H1 (cell line): ENCODE measurements at regions not wholly inside any gene's neighbourhood (a gene's known extent, or its start where the extent isn't known, plus 50 kb on each side); places are given as distances from the start of the nearest gene placed in this dataset.

Experiments used
- CTCF ChIA-PET: fragments of 300-600 bp; sonication (Branson Sonifier 250); formaldehyde crosslinking; loops from one replicate; lab custom pipeline; 2021; ENCODE audit not compliant: partially characterized antibody; lab: Charles Lee
- POLR2A ChIA-PET: fragments of 300-600 bp; sonication (Branson Sonifier 250); formaldehyde crosslinking; loops from one replicate; lab custom pipeline; 2021; ENCODE audit warnings: inconsistent platforms; ENCODE audit not compliant: partially characterized antibody; lab: Charles Lee
- DNase-seq, 2 experiments: peaks; one replicate each; pipeline versions ENCODE4 v3.0.0 to v3.0.0-alpha.2; 2010 to 2022; ENCODE audit warnings: low spot score in 2 of 2, low read depth in 1 of 2, mixed read lengths in 1 of 2
- FAIRE-seq: peaks from 2 replicates; lab custom pipeline; 2011; peaks lifted over from hg19 to GRCh38; lab: Jason Lieb, UNC
- H2AFZ ChIP-seq: 2 replicates; pipeline ENCODE4 v1.8.1; 2012; ENCODE audit warnings: low read length, inconsistent platforms
- H2AK5ac ChIP-seq: 2 replicates; pipeline ENCODE4 v1.6.1; 2013; ENCODE audit warnings: low read depth, low read length
- H2BK120ac ChIP-seq: replicated peaks from 2 replicates; pipeline ENCODE3; 2013; ENCODE audit warnings: low read depth, low read length, inconsistent platforms
- H2BK12ac ChIP-seq: 2 replicates; pipeline ENCODE4 v1.6.1; 2013; ENCODE audit warnings: low read depth, low read length
- H2BK15ac ChIP-seq: 2 replicates; pipeline ENCODE4 v1.6.1; 2013; ENCODE audit warnings: low read length
- H2BK20ac ChIP-seq: 2 replicates; pipeline ENCODE4 v1.6.1; 2013; ENCODE audit warnings: low read length
- H2BK5ac ChIP-seq: 2 replicates; pipeline ENCODE4 v1.6.1; 2013; ENCODE audit warnings: low read depth, low read length
- H3K14ac ChIP-seq: 2 replicates; pipeline ENCODE4 v1.6.1; 2013; ENCODE audit warnings: inconsistent platforms; ENCODE audit not compliant: insufficient read length
- H3K18ac ChIP-seq: 2 replicates; pipeline ENCODE4 v1.6.1; 2013; ENCODE audit warnings: low read length; ENCODE audit errors: extremely low read depth
- H3K23ac ChIP-seq: 2 replicates; pipeline ENCODE4 v1.6.1; 2013; ENCODE audit warnings: inconsistent platforms; ENCODE audit not compliant: insufficient read length
- H3K23me2 ChIP-seq: 2 replicates; pipeline ENCODE4 v1.6.1; 2013; ENCODE audit warnings: low read depth, low read length
- H3K27ac ChIP-seq: 2 replicates; pipeline ENCODE4 v1.6.1; 2011; ENCODE audit warnings: low read depth, low read length, inconsistent platforms
- H3K27me3 ChIP-seq, 4 experiments: replicated peaks in 1 of 4; 1 replicate in 1 of 4; 2 replicates in 3 of 4; pipeline versions ENCODE4 v1.6.1 to v1.8.1; 2011 to 2013; ENCODE audit warnings: low read length in 3 of 4, mild to moderate bottlenecking in 3 of 4, inconsistent platforms in 2 of 4, mixed read lengths in 2 of 4, moderate library complexity in 1 of 4; ENCODE audit not compliant: control insufficient read depth in 3 of 4, insufficient read depth in 3 of 4; ENCODE audit errors: extremely low read depth in 1 of 4
- H3K36me3 ChIP-seq, 4 experiments: 2 replicates each; pipeline versions ENCODE4 v1.6.1 to v1.8.1; 2011 to 2013; ENCODE audit warnings: mild to moderate bottlenecking in 4 of 4, low read length in 3 of 4, moderate library complexity in 2 of 4, control low read depth in 1 of 4, inconsistent platforms in 1 of 4; ENCODE audit not compliant: insufficient read depth in 4 of 4, control insufficient read depth in 2 of 4
- H3K4ac ChIP-seq: replicated peaks from 2 replicates; pipeline ENCODE3; 2013; ENCODE audit warnings: low read length, low read depth, mixed read lengths, inconsistent platforms; ENCODE audit not compliant: insufficient read length
- H3K4me1 ChIP-seq, 4 experiments: replicated peaks in 1 of 4; 1 replicate in 1 of 4; 2 replicates in 3 of 4; pipeline versions ENCODE4 v1.6.1 to v1.8.1; 2011 to 2013; ENCODE audit warnings: low read length in 3 of 4, inconsistent platforms in 2 of 4, mixed read lengths in 1 of 4; ENCODE audit not compliant: insufficient read depth in 4 of 4, control insufficient read depth in 3 of 4
- H3K4me2 ChIP-seq, 2 experiments: 2 replicates each; pipeline versions ENCODE4 v1.6.1 to v1.8.1; 2011 to 2013; ENCODE audit warnings: low read depth in 2 of 2, low read length in 2 of 2, control low read depth in 1 of 2, inconsistent platforms in 1 of 2, mild to moderate bottlenecking in 1 of 2; ENCODE audit not compliant: insufficient read depth in 1 of 2
- H3K4me3 ChIP-seq, 4 experiments: fragments of 200-600, 300-600 bp in 1 of 4; sonication (generic), shearing (Covaris generic), sonication (Bioruptor Twin) in 1 of 4; 2 replicates each; pipeline versions ENCODE4 v1.5.1 to v1.8.1; 2011 to 2016; ENCODE audit warnings: low read length in 4 of 4, low read depth in 3 of 4, control low read depth in 2 of 4, inconsistent platforms in 2 of 4, mild to moderate bottlenecking in 2 of 4, mixed read lengths in 1 of 4, moderate library complexity in 1 of 4; ENCODE audit not compliant: insufficient read depth in 2 of 4; ENCODE audit errors: extremely low read depth in 1 of 4
- H3K56ac ChIP-seq: replicated peaks from 2 replicates; pipeline ENCODE3; 2013; ENCODE audit warnings: low read depth, mild to moderate bottlenecking, mixed read lengths, low read length, inconsistent platforms; ENCODE audit not compliant: insufficient read length
- H3K79me1 ChIP-seq: 2 replicates; pipeline ENCODE4 v1.6.1; 2013; ENCODE audit warnings: low read depth, low read length, control low read depth
- H3K79me2 ChIP-seq, 2 experiments: 2 replicates each; pipeline versions ENCODE4 v1.6.1 to v1.8.1; 2012 to 2013; ENCODE audit warnings: low read length in 2 of 2, mild to moderate bottlenecking in 2 of 2, inconsistent platforms in 1 of 2; ENCODE audit not compliant: insufficient read depth in 2 of 2, control insufficient read depth in 1 of 2
- H3K9ac ChIP-seq, 4 experiments: replicated peaks in 1 of 4; 1 replicate in 1 of 4; 2 replicates in 3 of 4; pipeline versions ENCODE4 v1.6.1 to v1.8.1; 2011 to 2013; ENCODE audit warnings: low read depth in 3 of 4, low read length in 3 of 4, control low read depth in 2 of 4, mild to moderate bottlenecking in 2 of 4, moderate library complexity in 2 of 4, inconsistent platforms in 1 of 4; ENCODE audit errors: extremely low read depth in 1 of 4
- H3K9me3 ChIP-seq, 2 experiments: 2 replicates each; pipeline versions ENCODE4 v1.6.1 to v1.8.1; 2012 to 2013; ENCODE audit warnings: mild to moderate bottlenecking in 2 of 2, moderate library complexity in 2 of 2, control low read depth in 1 of 2, inconsistent platforms in 1 of 2, low read depth in 1 of 2, low read length in 1 of 2, mixed read lengths in 1 of 2; ENCODE audit not compliant: insufficient read depth in 2 of 2
- H4K20me1 ChIP-seq, 2 experiments: replicated peaks in 1 of 2; 2 replicates each; pipeline versions ENCODE3 to v1.8.1; 2011 to 2013; ENCODE audit warnings: inconsistent platforms in 2 of 2, low read length in 2 of 2, mild to moderate bottlenecking in 1 of 2; ENCODE audit not compliant: insufficient read depth in 2 of 2, control insufficient read depth in 1 of 2
- H4K5ac ChIP-seq: 2 replicates; pipeline ENCODE4 v1.6.1; 2013; ENCODE audit warnings: low read length, low read depth, mixed read lengths, inconsistent platforms; ENCODE audit not compliant: insufficient read length
- H4K8ac ChIP-seq: 2 replicates; pipeline ENCODE4 v1.8.0; 2013; ENCODE audit warnings: mild to moderate bottlenecking, moderate library complexity, low read length, inconsistent platforms; ENCODE audit not compliant: insufficient read depth; ENCODE audit errors: extremely low read depth
- H4K91ac ChIP-seq: replicated peaks from 2 replicates; pipeline ENCODE3; 2013; ENCODE audit warnings: low read length, mixed read lengths, inconsistent platforms; ENCODE audit not compliant: insufficient read length
- CREB1 ChIP-seq: IDR thresholded peaks from 2 replicates; pipeline ENCODE4 v1.6.1; 2012; ENCODE audit warnings: inconsistent platforms
- EP300 ChIP-seq, 2 experiments: IDR thresholded peaks; 1 replicate in 1 of 2; 2 replicates in 1 of 2; pipeline ENCODE4 v1.6.1; 2011 to 2012; ENCODE audit warnings: low read depth in 2 of 2, low read length in 2 of 2, mild to moderate bottlenecking in 2 of 2, borderline replicate concordance in 1 of 2, inconsistent platforms in 1 of 2, moderate library complexity in 1 of 2
- GABPA ChIP-seq: IDR thresholded peaks from 2 replicates; pipeline ENCODE4 v1.6.1; 2011; ENCODE audit warnings: mild to moderate bottlenecking, low read length, moderate library complexity, borderline replicate concordance; ENCODE audit not compliant: insufficient read depth
- NANOG ChIP-seq: IDR thresholded peaks from 2 replicates; pipeline ENCODE4 v1.6.1; 2011; ENCODE audit warnings: low read length, low read depth, mild to moderate bottlenecking, inconsistent platforms; ENCODE audit not compliant: insufficient read depth, poor library complexity, severe bottlenecking
- SAP30 ChIP-seq: fragments of 300-600 bp; sonication (generic); IDR thresholded peaks from 2 replicates; pipeline ENCODE4 v1.7.1; 2012; ENCODE audit warnings: low read length, moderate library complexity, mild to moderate bottlenecking, inconsistent platforms; ENCODE audit not compliant: insufficient read depth, insufficient replicate concordance
- SIN3A ChIP-seq, 2 experiments: IDR thresholded peaks in 1 of 2; conservative IDR thresholded peaks in 1 of 2; 2 replicates each; pipeline ENCODE4 v1.6.1; 2011 to 2012; ENCODE audit warnings: low read length in 2 of 2, improper control_type of control experiment in 1 of 2, low read depth in 1 of 2, mild to moderate bottlenecking in 1 of 2
- SIX5 ChIP-seq: IDR thresholded peaks from 2 replicates; pipeline ENCODE4 v1.6.1; 2011; ENCODE audit warnings: mild to moderate bottlenecking, low read depth, low read length
- SP1 ChIP-seq: IDR thresholded peaks from 2 replicates; pipeline ENCODE4 v1.6.1; 2011; ENCODE audit warnings: low read depth, low read length
- SP4 ChIP-seq: IDR thresholded peaks from 2 replicates; pipeline ENCODE4 v1.6.1; 2012; ENCODE audit warnings: low read length, inconsistent platforms
- SRF ChIP-seq: IDR thresholded peaks from 2 replicates; pipeline ENCODE4 v1.6.1; 2011; ENCODE audit warnings: mild to moderate bottlenecking, low read depth, low read length, moderate library complexity
- TAF1 ChIP-seq: IDR thresholded peaks from 2 replicates; pipeline ENCODE4 v1.6.1; 2011; ENCODE audit warnings: mild to moderate bottlenecking, low read depth, low read length
- WGBS, 2 experiments: shearing (Covaris generic) in 1 of 2; methylation state at CpG; one replicate each; pipeline versions ENCODE4 v1.1.6 to v1.1.7; 2013 to 2015; ENCODE audit warnings: low lambda C conversion rate in 2 of 2, mixed read lengths in 2 of 2, inconsistent platforms in 1 of 2, low coverage in 1 of 2, missing lambda C conversion rate in 1 of 2; ENCODE audit not compliant: insufficient replicate concordance in 2 of 2, insufficient coverage in 1 of 2, insufficient read length in 1 of 2; ENCODE audit errors: extremely low coverage in 1 of 2, missing lambda C conversion rate in 1 of 2; 5-methylcytosine and 5-hydroxymethylcytosine counted together

- no peak for FAIRE-seq
- no peak overlapping the region for H3K23ac ChIP-seq
- H3K4me1 ChIP-seq = no peaks in the 10 kb centered on the region
- H4K5ac ChIP-seq = no peak overlapping the region
- no peaks in the 10 kb centered on the region for H3K9me3 ChIP-seq
- DNase-seq = no peak
- H3K27ac ChIP-seq = no peak overlapping the region
- no peak overlapping the region for H4K91ac ChIP-seq
- H4K8ac ChIP-seq = no peak overlapping the region
- no peaks in the 10 kb centered on the region for H3K79me1 ChIP-seq
- no peak overlapping the region for H2BK5ac ChIP-seq
- no peak overlapping the region for H2BK120ac ChIP-seq
- no peak overlapping the region for H3K4me2 ChIP-seq
- no peak overlapping the region for H3K4me3 ChIP-seq
- no peak overlapping the region for H2BK12ac ChIP-seq
- H3K14ac ChIP-seq = no peak overlapping the region
- no peak overlapping the region for H3K9ac ChIP-seq
- H3K27me3 ChIP-seq = no peaks in the 10 kb centered on the region
- H2BK15ac ChIP-seq = no peak overlapping the region
- no peaks in the 10 kb centered on the region for H4K20me1 ChIP-seq
- POLR2A ChIA-PET = no interaction called here
- H3K79me2 ChIP-seq = no peaks in the 10 kb centered on the region
- H2AFZ ChIP-seq = no peak overlapping the region
- no peaks in the 10 kb centered on the region for H3K36me3 ChIP-seq
- no peak overlapping the region for H3K56ac ChIP-seq
- no peak overlapping the region for H3K4ac ChIP-seq
- 84% methylated on average over 1 of the region's 1 CpG; no CpG with 5 or more reads in 1 of the 2 experiments for WGBS, 2 experiments
- H3K18ac ChIP-seq = no peak overlapping the region
- no peak for TF ChIP-seq NANOG
- TF ChIP-seq SAP30 = no peak
- no peak for TF ChIP-seq EP300 (IDR thresholded peaks at IDR 0.05; ENCODE audit: borderline replicate concordance in 1 of 2, low read depth in 2 of 2, low read length in 2 of 2)
- no peak for TF ChIP-seq SP1
- no peak for TF ChIP-seq GABPA
- TF ChIP-seq SRF = no peak
- no peak for TF ChIP-seq CREB1
- no peak for TF ChIP-seq TAF1
- no peak for TF ChIP-seq SP4
- no peak for TF ChIP-seq SIX5
- TF ChIP-seq SIN3A (conservative IDR thresholded peaks at IDR 0.05 in 1 of 2, IDR thresholded peaks at IDR 0.05 in 1 of 2; ENCODE audit: low read depth in 1 of 2, low read length in 2 of 2) = no peak
- no peak overlapping the region for H2BK20ac ChIP-seq
- no peak overlapping the region for H2AK5ac ChIP-seq
- no peaks in the 10 kb centered on the region for H3K23me2 ChIP-seq
- CTCF ChIA-PET = no interaction called here
Observed at GRCh38 chr4:177235026-177235425, 74.6 kb upstream of the NEIL3 start.
